T-helper 2 cell treated with Interferon-gamma antibody and Interleukin-4, amounts not matched to agents 5 μg/mL and 100 μg/mL, for 36 hours (primary cell): ENCODE measurements at regions not wholly inside any gene's neighbourhood (a gene's known extent, or its start where the extent isn't known, plus 50 kb on each side); places are given as distances from the start of the nearest gene placed in this dataset.
"Not testable (repeated sequence)": the region's sequence is repeated elsewhere in the genome, so short reads cannot be mapped to it uniquely, and the experiment has no call there.

Experiments
- DNase-seq: peaks from one replicate; pipeline ENCODE4 v3.0.0; 2021; ENCODE audit warnings: low spot score
- H3K27ac Mint-ChIP-seq: one replicate; pipeline ENCODE4 v1.8.0; 2021; ENCODE audit warnings: mild to moderate bottlenecking, mixed read lengths
- H3K27me3 Mint-ChIP-seq: one replicate; pipeline ENCODE4 v1.8.0; 2021; ENCODE audit warnings: low read depth, mixed read lengths
- H3K36me3 Mint-ChIP-seq: one replicate; pipeline ENCODE4 v1.8.0; 2021; ENCODE audit warnings: low read depth, mixed read lengths
- H3K4me1 Mint-ChIP-seq: one replicate; pipeline ENCODE4 v1.8.0; 2021; ENCODE audit warnings: low read depth, mixed read lengths
- H3K4me3 Mint-ChIP-seq: one replicate; pipeline ENCODE4 v1.8.0; 2022; ENCODE audit warnings: mild to moderate bottlenecking, moderate library complexity, mixed read lengths
- H3K9me3 Mint-ChIP-seq: one replicate; pipeline ENCODE4 v1.8.0; 2021; ENCODE audit warnings: mixed read lengths

DNA sequence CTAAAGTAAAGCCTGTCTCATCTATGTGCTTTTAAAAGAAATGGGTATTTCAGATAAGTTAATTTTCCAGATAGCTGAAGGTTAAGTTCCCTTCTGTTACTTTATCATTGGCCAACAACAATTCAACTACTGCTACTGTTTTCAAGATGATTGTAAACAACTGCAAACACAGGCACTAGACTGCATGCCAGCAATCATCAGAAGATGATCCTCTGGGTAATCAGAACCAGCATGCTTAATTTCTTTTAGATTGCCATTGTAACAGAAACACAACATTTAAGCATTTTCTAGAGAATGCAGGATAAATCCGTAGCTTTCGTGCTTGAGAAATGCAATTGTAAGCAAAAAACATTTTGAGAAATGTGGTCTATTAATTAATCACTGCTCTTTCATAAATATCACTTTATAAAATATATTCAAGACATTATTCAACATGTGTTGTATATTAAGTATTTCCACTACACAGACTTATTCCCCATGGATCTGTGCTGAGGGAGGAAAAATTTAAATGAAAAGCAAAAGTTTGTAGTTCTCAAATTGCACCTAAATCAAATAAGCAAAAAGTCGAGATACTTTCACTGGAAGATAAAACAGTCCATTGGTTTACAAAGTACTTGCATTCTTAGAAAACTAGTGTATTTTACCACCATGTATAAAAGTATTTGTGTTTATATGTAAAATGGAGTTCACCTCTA, 133.7 kb downstream of the ATL2 start:
- Mint-ChIP-seq H3K4me3 (no peak overlapping the region), H3K36me3 (no peaks in the 10 kb centered on the region), H3K4me1 (no peaks in the 10 kb centered on the region), H3K27me3 (peaks cover 11% of the 10 kb centered on the region), H3K9me3 (no peaks in the 10 kb centered on the region), H3K27ac (no peak overlapping the region)
- DNase-seq = no peak

GRCh38 chr2:38239452-38239851, 137.6 kb downstream of the ATL2 start:
- DNase-seq = no peak
- Mint-ChIP-seq H3K4me3 (no peak overlapping the region), H3K36me3 (no peaks in the 10 kb centered on the region), H3K4me1 (no peaks in the 10 kb centered on the region), H3K27me3 (peaks cover 20% of the 10 kb centered on the region), H3K9me3 (no peaks in the 10 kb centered on the region), H3K27ac (no peak overlapping the region)

GRCh38 chr2:38238705-38239104, 138.4 kb downstream of the ATL2 start:
- DNase-seq, H3K4me1 Mint-ChIP-seq, H3K4me3 Mint-ChIP-seq, H3K9me3 Mint-ChIP-seq, H3K27ac Mint-ChIP-seq, H3K36me3 Mint-ChIP-seq: not testable (repeated sequence)
- H3K27me3 Mint-ChIP-seq = peaks cover 24% of the 10 kb centered on the region

DNA sequence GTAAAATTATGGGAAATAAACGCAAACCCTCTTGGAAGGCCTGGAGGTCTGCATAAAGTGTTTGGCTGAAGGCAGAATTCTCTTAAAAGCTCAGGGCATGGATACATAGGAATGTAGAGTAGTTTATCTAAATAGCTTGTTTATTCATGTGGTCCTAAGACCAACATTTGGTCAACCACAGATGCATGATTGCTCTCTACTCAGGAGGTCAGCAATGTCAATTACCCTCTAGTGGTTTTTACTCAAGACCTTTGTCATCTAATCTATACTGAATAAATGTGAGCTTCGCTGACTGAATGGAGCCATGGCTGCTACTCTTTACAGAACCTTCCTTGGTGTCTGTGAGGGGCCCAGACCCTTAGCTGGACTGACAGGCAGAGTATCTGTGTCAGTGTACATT, 139.8 kb downstream of the ATL2 start:
- Mint-ChIP-seq H3K27me3 (peaks cover 22% of the 10 kb centered on the region), H3K4me3 (no peak overlapping the region), H3K9me3 (no peaks in the 10 kb centered on the region), H3K4me1 (no peaks in the 10 kb centered on the region), H3K27ac (no peak overlapping the region), H3K36me3 (no peaks in the 10 kb centered on the region)
- no peak for DNase-seq

DNA sequence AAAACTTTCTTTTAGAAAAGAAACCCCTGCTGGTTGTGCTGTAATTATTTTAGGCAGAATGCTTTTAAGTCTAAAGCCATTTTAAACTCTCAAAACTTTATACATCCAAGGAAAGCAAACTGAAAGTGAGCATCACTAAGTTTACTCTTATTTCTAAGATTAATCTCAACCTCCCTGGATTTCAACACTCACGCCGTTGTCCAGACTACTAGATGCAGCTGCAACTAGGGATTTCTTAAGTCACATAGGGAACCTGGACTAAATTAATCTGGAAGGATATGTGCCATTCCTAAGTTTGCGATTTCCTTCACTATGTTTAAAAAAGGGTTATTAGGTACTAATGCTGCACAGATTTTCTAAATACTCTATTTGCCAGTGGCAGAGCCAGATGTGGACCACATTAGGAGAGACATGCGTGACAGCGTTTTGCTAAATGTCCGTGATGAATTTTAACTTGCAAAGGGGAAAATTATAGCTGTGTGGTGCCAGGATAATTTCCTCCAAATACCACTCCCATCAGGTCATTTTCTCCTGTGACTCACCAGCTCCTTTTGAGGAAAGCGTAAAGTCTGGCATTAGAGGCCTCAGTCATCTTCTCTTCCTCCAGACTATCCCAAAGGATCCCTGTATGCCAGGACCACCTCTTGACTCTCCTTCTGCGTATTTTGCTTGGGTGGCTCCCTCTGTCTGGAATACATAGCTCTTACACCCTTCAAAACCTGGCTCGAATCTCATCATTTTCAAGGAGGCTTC, 143.7 kb downstream of the ATL2 start:
- Mint-ChIP-seq H3K9me3 (no peaks in the 10 kb centered on the region), H3K4me1 (no peaks in the 10 kb centered on the region), H3K4me3 (no peak overlapping the region), H3K36me3 (no peaks in the 10 kb centered on the region), H3K27ac (no peak overlapping the region), H3K27me3 (peaks cover 31% of the 10 kb centered on the region)
- DNase-seq = no peak

DNA sequence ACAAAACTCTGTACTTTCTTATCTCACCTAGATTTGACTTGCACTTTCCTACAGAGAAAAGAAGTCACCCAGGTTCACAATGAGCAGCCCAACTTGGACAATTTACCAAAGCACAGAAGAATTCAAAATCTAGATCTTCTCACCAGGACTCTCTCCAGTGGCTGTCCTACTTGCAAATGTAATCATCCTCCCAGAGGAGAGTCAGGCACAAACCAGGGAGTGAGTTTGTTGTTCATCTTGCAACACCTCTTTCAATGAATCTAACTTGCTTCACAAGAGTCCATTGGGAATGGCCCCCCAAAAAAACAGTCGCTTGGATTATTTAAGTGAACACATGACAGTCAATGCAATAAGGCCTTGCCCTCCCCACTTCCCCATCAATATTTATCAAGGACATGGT, 144.6 kb downstream of the ATL2 start:
- no peak overlapping the region for H3K27ac Mint-ChIP-seq
- no peaks in the 10 kb centered on the region for H3K9me3 Mint-ChIP-seq
- H3K4me1 Mint-ChIP-seq = no peaks in the 10 kb centered on the region
- H3K36me3 Mint-ChIP-seq = no peaks in the 10 kb centered on the region
- H3K27me3 Mint-ChIP-seq = peaks cover 37% of the 10 kb centered on the region
- DNase-seq = no peak
- no peak overlapping the region for H3K4me3 Mint-ChIP-seq

DNA sequence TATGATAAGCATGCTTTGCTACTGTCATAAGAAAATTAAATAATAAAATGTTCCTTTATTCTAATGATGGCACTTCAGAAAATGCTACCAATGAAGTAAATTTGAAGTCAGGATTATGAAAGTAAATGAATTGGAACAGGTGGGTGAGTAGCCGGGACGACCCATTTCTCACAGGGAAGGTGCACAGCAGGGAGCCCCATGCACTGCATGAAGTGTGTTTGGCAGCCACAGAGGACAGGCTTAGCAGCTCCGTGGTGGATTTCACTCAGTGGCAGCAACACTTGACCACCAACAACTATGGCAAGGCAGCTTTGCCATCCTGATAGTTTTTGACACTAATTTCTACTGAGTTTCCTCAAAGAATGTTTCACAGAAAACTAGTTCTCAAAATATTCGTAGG, 146.3 kb downstream of the ATL2 start:
- DNase-seq = no peak
- Mint-ChIP-seq H3K4me1 (no peaks in the 10 kb centered on the region), H3K27me3 (peaks cover 42% of the 10 kb centered on the region), H3K36me3 (no peaks in the 10 kb centered on the region), H3K27ac (no peak overlapping the region), H3K4me3 (no peak overlapping the region), H3K9me3 (no peaks in the 10 kb centered on the region)

GRCh38 chr2:38228753-38229152, 148.3 kb downstream of the ATL2 start:
- DNase-seq = no peak
- Mint-ChIP-seq H3K4me3 (no peak overlapping the region), H3K4me1 (no peaks in the 10 kb centered on the region), H3K9me3 (no peaks in the 10 kb centered on the region), H3K27ac (no peak overlapping the region), H3K27me3 (peaks cover 43% of the 10 kb centered on the region), H3K36me3 (no peaks in the 10 kb centered on the region)

GRCh38 chr2:38224821-38225437, 149.0 kb upstream of the CYP1B1 start:
- H3K27me3 Mint-ChIP-seq = peaks cover 35% of the 10 kb centered on the region
- no peaks in the 10 kb centered on the region for H3K36me3 Mint-ChIP-seq
- H3K4me1 Mint-ChIP-seq = no peaks in the 10 kb centered on the region
- no peak overlapping the region for H3K27ac Mint-ChIP-seq
- no peak overlapping the region for H3K4me3 Mint-ChIP-seq
- no peak for DNase-seq
- peaks cover 5% of the 10 kb centered on the region for H3K9me3 Mint-ChIP-seq

DNA sequence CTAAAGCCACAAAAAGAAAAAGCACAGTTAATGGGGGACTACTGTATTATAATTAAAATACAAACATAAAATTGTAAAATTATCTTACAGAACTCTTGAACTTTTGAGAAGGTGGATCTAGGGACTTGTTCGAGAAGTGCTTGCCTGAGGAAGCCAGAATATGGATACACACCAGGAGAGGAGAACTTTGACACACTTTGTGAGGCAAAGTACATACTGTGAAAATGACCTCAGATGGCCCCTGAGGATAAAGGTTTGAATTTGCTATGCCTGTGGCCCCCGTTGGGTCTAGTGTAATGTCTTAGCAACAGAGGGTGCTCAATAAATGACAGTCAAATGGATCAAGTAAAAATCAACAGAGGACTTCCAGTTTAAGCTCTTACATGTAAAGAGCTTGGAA, 148.2 kb upstream of the CYP1B1 start:
- Mint-ChIP-seq H3K9me3 (peaks cover 8% of the 10 kb centered on the region), H3K4me3 (no peak overlapping the region), H3K4me1 (no peaks in the 10 kb centered on the region), H3K27me3 (peaks cover 35% of the 10 kb centered on the region), H3K27ac (no peak overlapping the region), H3K36me3 (no peaks in the 10 kb centered on the region)
- DNase-seq = no peak

GRCh38 chr2:38223256-38223655, 147.3 kb upstream of the CYP1B1 start:
- Mint-ChIP-seq H3K4me1 (no peaks in the 10 kb centered on the region), H3K27ac (no peak overlapping the region), H3K27me3 (peaks cover 38% of the 10 kb centered on the region), H3K4me3 (no peak overlapping the region), H3K9me3 (peaks cover 8% of the 10 kb centered on the region), H3K36me3 (no peaks in the 10 kb centered on the region)
- DNase-seq = no peak

GRCh38 chr2:38220164-38220563, 144.2 kb upstream of the CYP1B1 start:
- no peak for DNase-seq
- Mint-ChIP-seq H3K4me3 (no peak overlapping the region), H3K27ac (no peak overlapping the region)

GRCh38 chr2:38218995-38219394, 143.0 kb upstream of the CYP1B1 start:
- Mint-ChIP-seq H3K27ac (no peak overlapping the region), H3K4me1 (peaks cover 7% of the 10 kb centered on the region)

More at GRCh38 chr2:38220164-38220563, 144.2 kb upstream of the CYP1B1 start:
- Mint-ChIP-seq H3K4me1 (no peaks in the 10 kb centered on the region), H3K27me3 (peaks cover 20% of the 10 kb centered on the region), H3K9me3 (peaks cover 8% of the 10 kb centered on the region), H3K36me3 (no peaks in the 10 kb centered on the region)

DNA sequence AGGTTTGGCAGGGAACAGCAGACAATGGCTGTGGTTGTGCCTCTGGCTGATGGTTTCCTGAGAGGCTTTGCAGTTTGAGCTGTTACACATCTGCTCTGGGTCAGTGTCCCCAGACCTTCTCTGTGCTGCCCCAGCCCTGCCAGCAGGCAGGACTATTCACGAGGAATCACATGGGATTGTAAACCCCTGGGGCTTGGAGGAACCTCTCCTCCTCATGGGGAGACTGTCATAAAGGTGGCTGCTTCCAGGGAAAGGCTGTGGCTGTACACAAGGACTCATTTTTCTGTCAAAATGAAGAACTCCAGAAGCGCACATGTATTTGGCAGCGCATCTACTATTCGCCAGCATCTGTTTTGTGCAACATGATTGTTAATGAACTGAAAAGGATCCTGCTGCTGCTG, 142.6 kb upstream of the CYP1B1 start:
- DNase-seq = no peak
- H3K4me1 Mint-ChIP-seq = peaks cover 11% of the 10 kb centered on the region
- H3K4me3 Mint-ChIP-seq = no peak overlapping the region
- peaks cover 8% of the 10 kb centered on the region for H3K9me3 Mint-ChIP-seq
- H3K27me3 Mint-ChIP-seq = peaks cover 15% of the 10 kb centered on the region
- H3K36me3 Mint-ChIP-seq = no peaks in the 10 kb centered on the region
- no peak overlapping the region for H3K27ac Mint-ChIP-seq

More at GRCh38 chr2:38218995-38219394, 143.0 kb upstream of the CYP1B1 start:
- Mint-ChIP-seq H3K4me3 (no peak overlapping the region), H3K36me3 (no peaks in the 10 kb centered on the region), H3K9me3 (peaks cover 8% of the 10 kb centered on the region), H3K27me3 (peaks cover 15% of the 10 kb centered on the region)
- DNase-seq = no peak
